ENCODE measurements at regions not wholly inside any gene's neighbourhood (a gene's known extent, or its start where the extent isn't known, plus 50 kb on each side); places are given as distances from the start of the nearest gene placed in this dataset.

DNA sequence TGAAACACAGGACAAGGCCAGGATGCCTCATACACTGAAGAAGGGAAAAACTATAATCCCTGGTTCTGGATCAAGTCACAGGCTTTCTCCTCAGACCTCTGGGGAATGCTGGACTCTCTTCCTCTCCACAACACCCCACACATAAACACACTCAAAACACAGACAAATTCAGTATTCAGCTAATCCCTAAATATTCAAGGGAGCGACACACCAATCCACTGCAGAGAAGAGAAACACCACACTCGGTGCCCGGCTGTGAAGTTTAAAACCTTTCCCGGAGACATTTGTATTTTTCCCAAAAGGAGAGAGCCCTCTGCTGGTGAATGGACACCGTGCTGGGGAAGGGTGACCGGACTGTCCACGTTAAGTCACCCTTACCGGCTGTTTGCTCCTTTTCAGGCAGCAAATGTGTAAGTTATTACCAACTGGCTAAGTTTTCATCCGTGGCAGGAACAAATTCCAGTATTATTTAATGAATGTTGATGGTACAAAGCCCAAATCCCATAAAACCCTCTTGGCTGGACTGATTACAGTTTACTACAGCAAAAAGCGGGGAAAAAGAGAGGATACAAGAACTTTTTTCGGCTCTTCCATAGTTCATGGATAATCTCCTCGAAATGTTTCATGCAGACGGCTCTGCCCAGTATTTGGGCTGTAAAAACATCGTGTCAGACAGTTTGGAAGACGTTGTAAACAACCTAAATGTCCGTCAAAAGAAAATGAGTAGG is 130.9 kb upstream of the SLC30A5 start:
- Histone ChIP-seq H3K27me3 (ENCODE audit: low read depth) (no peaks in the 10 kb centered on the region), H3K4me1 (no peaks in the 10 kb centered on the region), H3K36me3 (no peaks in the 10 kb centered on the region), H3K4me3 (no peak overlapping the region), H3K27ac (no peak overlapping the region), H3K9me3 (no peaks in the 10 kb centered on the region)
- TF ChIP-seq, protein P1, sequence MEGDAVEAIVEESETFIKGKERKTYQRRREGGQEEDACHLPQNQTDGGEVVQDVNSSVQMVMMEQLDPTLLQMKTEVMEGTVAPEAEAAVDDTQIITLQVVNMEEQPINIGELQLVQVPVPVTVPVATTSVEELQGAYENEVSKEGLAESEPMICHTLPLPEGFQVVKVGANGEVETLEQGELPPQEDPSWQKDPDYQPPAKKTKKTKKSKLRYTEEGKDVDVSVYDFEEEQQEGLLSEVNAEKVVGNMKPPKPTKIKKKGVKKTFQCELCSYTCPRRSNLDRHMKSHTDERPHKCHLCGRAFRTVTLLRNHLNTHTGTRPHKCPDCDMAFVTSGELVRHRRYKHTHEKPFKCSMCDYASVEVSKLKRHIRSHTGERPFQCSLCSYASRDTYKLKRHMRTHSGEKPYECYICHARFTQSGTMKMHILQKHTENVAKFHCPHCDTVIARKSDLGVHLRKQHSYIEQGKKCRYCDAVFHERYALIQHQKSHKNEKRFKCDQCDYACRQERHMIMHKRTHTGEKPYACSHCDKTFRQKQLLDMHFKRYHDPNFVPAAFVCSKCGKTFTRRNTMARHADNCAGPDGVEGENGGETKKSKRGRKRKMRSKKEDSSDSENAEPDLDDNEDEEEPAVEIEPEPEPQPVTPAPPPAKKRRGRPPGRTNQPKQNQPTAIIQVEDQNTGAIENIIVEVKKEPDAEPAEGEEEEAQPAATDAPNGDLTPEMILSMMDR (IDR thresholded peaks at IDR 0.05): peak; percentile 79
- DNase-seq: no peak
- ATAC-seq: peak; percentile 68 to 82
- intact Hi-C loops (cut with DNase I): no loop called here

DNA sequence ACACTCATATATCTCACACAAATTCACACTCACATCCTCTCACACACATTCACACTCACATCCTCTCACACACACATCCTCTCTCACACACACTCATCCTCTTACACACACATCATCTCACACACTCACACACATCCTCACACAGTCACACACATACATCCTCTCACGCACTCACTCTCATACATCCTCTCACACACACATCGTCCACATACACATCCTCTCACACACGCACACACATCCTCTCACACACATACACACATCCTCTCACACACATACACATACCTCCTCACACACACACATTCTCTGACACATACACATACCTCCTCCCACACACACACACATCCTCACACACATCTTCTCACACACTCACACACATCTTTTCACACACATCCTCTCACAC is 129.1 kb upstream of the SLC30A5 start:
- Histone ChIP-seq H3K4me1 (no peaks in the 10 kb centered on the region), H3K36me3 (no peaks in the 10 kb centered on the region), H3K4me3 (no peak overlapping the region), H3K9me3 (no peaks in the 10 kb centered on the region), H3K27me3 (ENCODE audit: low read depth) (no peaks in the 10 kb centered on the region), H3K27ac (no peak overlapping the region)
- DNase-seq (no peak), ATAC-seq (no peak)
- intact Hi-C loops (cut with DNase I): no loop called here
- TF ChIP-seq, protein P1 (IDR thresholded peaks at IDR 0.05): no peak

DNA sequence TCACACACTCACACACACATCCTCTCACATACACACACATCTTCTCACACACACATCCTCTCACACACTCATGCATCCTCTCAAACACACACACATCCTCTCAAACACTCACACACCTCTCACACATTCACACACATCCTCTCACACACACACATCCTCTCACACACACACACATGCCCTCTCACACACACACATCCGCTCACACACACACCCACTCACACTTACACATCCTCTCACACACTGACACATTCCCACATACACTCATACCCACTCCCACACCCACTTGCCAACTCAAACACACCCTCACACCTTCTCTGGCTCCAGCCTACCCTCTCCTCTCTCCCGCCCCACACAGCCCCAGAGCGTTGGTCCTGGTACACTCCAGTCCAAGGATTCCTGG is 127.9 kb upstream of the SLC30A5 start:
- intact Hi-C loops (cut with DNase I): no loop called here
- no peaks in the 10 kb centered on the region for H3K4me1 ChIP-seq
- H3K4me3 ChIP-seq: no peak overlapping the region
- TF ChIP-seq, protein P1 (IDR thresholded peaks at IDR 0.05): no peak
- no peaks in the 10 kb centered on the region for H3K27me3 ChIP-seq (ENCODE audit: low read depth)
- ATAC-seq (no peak), DNase-seq (no peak)
- no peak overlapping the region for H3K27ac ChIP-seq
- no peaks in the 10 kb centered on the region for H3K9me3 ChIP-seq
- H3K36me3 ChIP-seq: no peaks in the 10 kb centered on the region

DNA sequence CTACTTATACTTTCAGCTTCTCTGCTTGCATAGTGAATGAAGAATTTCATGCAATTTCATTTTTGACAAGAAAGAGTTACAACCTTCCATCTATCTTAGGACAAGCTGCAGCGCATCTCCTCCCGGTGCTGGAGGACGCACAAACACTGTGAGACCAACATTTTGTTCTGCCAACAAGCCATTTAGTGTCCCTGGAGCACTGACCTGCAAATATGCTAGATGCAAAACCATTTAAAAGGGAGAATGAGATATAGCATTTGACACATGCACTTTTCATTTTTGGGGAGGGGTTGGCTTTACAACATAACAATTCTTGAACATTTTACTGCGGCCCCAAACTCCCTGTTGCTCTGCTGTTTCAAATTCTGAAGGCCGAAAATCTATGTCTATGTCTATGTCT is 127.2 kb upstream of the SLC30A5 start:
- no peaks in the 10 kb centered on the region for H3K27me3 ChIP-seq (ENCODE audit: low read depth)
- H3K27ac ChIP-seq: no peak overlapping the region
- DNase-seq (no peak), ATAC-seq (no peak)
- no peaks in the 10 kb centered on the region for H3K4me1 ChIP-seq
- TF ChIP-seq, protein P1 (IDR thresholded peaks at IDR 0.05): no peak
- no peak overlapping the region for H3K4me3 ChIP-seq
- H3K9me3 ChIP-seq: no peaks in the 10 kb centered on the region
- H3K36me3 ChIP-seq: no peaks in the 10 kb centered on the region
- intact Hi-C loops (cut with DNase I): no loop called here

DNA sequence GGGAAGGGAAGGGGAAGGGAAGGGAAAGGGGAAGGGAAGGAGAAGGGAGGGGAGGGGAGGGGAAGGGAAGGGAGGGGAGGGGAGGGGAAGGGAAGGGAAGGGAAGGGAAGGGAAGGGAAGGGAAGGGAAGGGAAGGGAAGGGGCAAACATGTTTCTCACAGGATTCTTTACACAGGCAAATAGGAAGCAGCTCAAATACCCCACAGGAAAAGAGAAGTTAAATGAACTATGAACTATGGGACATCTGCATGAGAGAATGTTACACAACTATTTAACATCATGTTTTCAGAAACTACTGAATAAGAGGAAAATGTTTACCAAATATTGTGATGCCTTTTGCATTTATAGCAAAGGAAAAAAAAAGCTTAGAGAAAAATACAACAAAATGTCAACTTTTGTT is 125.4 kb upstream of the SLC30A5 start:
- Histone ChIP-seq H3K27ac (no peak overlapping the region), H3K4me3 (no peak overlapping the region), H3K9me3 (no peaks in the 10 kb centered on the region), H3K27me3 (ENCODE audit: low read depth) (no peaks in the 10 kb centered on the region), H3K36me3 (no peaks in the 10 kb centered on the region), H3K4me1 (no peaks in the 10 kb centered on the region)
- TF ChIP-seq, protein P1 (IDR thresholded peaks at IDR 0.05): no peak
- DNase-seq: no peak
- intact Hi-C loops (cut with DNase I): no loop called here
- ATAC-seq: no peak

Data from lower lobe of right lung (tissue), 2 donors.